ENCODE measurements at regions not wholly inside any gene's neighbourhood (a gene's known extent, or its start where the extent isn't known, plus 50 kb on each side); places are given as distances from the start of the nearest gene placed in this dataset.

GRCh38 chr13:71964491-71965100 is 97.6 kb upstream of the DACH1 start:
- H3K4me3 ChIP-seq (ENCODE audit: low read depth in 1 of 2, low read length in 2 of 2) = peak overlapping the region; percentile 44 to 57
- H3K9ac ChIP-seq (ENCODE audit: low read depth in 1 of 2, low read length in 2 of 2) = no peak overlapping the region
- H3K27ac ChIP-seq (ENCODE audit: low read depth, low read length) = no peak overlapping the region
- no peaks in the 10 kb centered on the region for H3K27me3 ChIP-seq (ENCODE audit: control insufficient read depth in 1 of 2, insufficient read depth in 2 of 2, low read length in 2 of 2)
- no peaks in the 10 kb centered on the region for H3K4me1 ChIP-seq (ENCODE audit: control insufficient read depth in 1 of 2, insufficient read depth in 2 of 2, low read length in 2 of 2)
- H3K9me3 ChIP-seq (ENCODE audit: control insufficient read depth in 1 of 2, low read length in 2 of 2) = no peaks in the 10 kb centered on the region
- no peaks in the 10 kb centered on the region for H3K36me3 ChIP-seq (ENCODE audit: control insufficient read depth in 1 of 2, insufficient read depth in 2 of 2, low read length in 2 of 2)

- no peak overlapping the region for H3K9ac ChIP-seq (ENCODE audit: low read depth in 1 of 2, low read length in 2 of 2)
- H3K36me3 ChIP-seq (ENCODE audit: control insufficient read depth in 1 of 2, insufficient read depth in 2 of 2, low read length in 2 of 2) = no peaks in the 10 kb centered on the region
- no peak overlapping the region for H3K27ac ChIP-seq (ENCODE audit: low read depth, low read length)
- H3K4me3 ChIP-seq (ENCODE audit: low read depth in 1 of 2, low read length in 2 of 2) = no peak overlapping the region
- no peaks in the 10 kb centered on the region for H3K4me1 ChIP-seq (ENCODE audit: control insufficient read depth in 1 of 2, insufficient read depth in 2 of 2, low read length in 2 of 2)
- H3K9me3 ChIP-seq (ENCODE audit: control insufficient read depth in 1 of 2, low read length in 2 of 2) = no peaks in the 10 kb centered on the region
- no peaks in the 10 kb centered on the region for H3K27me3 ChIP-seq (ENCODE audit: control insufficient read depth in 1 of 2, insufficient read depth in 2 of 2, low read length in 2 of 2)
Measured at GRCh38 chr13:71962735-71963134, 95.7 kb upstream of the DACH1 start.

GRCh38 chr13:71962126-71962525 is 95.1 kb upstream of the DACH1 start:
- Histone ChIP-seq H3K27ac (ENCODE audit: low read depth, low read length) (no peak overlapping the region), H3K4me1 (ENCODE audit: control insufficient read depth in 1 of 2, insufficient read depth in 2 of 2, low read length in 2 of 2) (no peaks in the 10 kb centered on the region), H3K9ac (ENCODE audit: low read depth in 1 of 2, low read length in 2 of 2) (no peak overlapping the region), H3K27me3 (ENCODE audit: control insufficient read depth in 1 of 2, insufficient read depth in 2 of 2, low read length in 2 of 2) (no peaks in the 10 kb centered on the region), H3K4me3 (ENCODE audit: low read depth in 1 of 2, low read length in 2 of 2) (no peak overlapping the region), H3K9me3 (ENCODE audit: control insufficient read depth in 1 of 2, low read length in 2 of 2) (no peaks in the 10 kb centered on the region), H3K36me3 (ENCODE audit: control insufficient read depth in 1 of 2, insufficient read depth in 2 of 2, low read length in 2 of 2) (no peaks in the 10 kb centered on the region)

GRCh38 chr13:71949441-71949840 is 82.4 kb upstream of the DACH1 start:
- Histone ChIP-seq H3K4me1 (ENCODE audit: control insufficient read depth in 1 of 2, insufficient read depth in 2 of 2, low read length in 2 of 2) (no peaks in the 10 kb centered on the region), H3K27ac (ENCODE audit: low read depth, low read length) (no peak overlapping the region), H3K27me3 (ENCODE audit: control insufficient read depth in 1 of 2, insufficient read depth in 2 of 2, low read length in 2 of 2) (no peaks in the 10 kb centered on the region), H3K9ac (ENCODE audit: low read depth in 1 of 2, low read length in 2 of 2) (no peak overlapping the region), H3K9me3 (ENCODE audit: control insufficient read depth in 1 of 2, low read length in 2 of 2) (no peaks in the 10 kb centered on the region), H3K36me3 (ENCODE audit: control insufficient read depth in 1 of 2, insufficient read depth in 2 of 2, low read length in 2 of 2) (no peaks in the 10 kb centered on the region), H3K4me3 (ENCODE audit: low read depth in 1 of 2, low read length in 2 of 2) (no peak overlapping the region)

DNA sequence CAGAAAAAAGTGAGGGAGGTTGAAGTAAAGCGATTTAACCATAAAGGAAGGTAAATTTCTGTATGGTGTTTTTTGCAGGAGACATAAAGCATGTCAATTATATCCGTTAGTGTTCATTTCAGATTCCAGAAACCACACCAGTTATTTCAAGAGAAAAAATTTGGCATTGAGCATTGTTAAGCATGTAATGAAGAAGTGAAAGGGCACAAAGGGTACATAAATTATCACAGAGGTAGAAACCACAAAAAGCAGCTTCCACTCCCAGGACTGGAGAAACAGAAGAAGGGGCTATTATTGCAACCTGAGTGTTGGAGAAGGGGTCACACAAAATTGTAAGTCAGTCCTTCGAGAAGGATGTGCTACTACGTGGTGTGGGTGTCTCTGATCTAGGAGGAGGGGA is 72.2 kb upstream of the DACH1 start:
- Histone ChIP-seq H3K4me3 (ENCODE audit: low read depth in 1 of 2, low read length in 2 of 2) (no peak overlapping the region), H3K27me3 (ENCODE audit: control insufficient read depth in 1 of 2, insufficient read depth in 2 of 2, low read length in 2 of 2) (no peaks in the 10 kb centered on the region), H3K4me1 (ENCODE audit: control insufficient read depth in 1 of 2, insufficient read depth in 2 of 2, low read length in 2 of 2) (no peaks in the 10 kb centered on the region), H3K27ac (ENCODE audit: low read depth, low read length) (no peak overlapping the region), H3K9me3 (ENCODE audit: control insufficient read depth in 1 of 2, low read length in 2 of 2) (no peaks in the 10 kb centered on the region), H3K9ac (ENCODE audit: low read depth in 1 of 2, low read length in 2 of 2) (no peak overlapping the region), H3K36me3 (ENCODE audit: control insufficient read depth in 1 of 2, insufficient read depth in 2 of 2, low read length in 2 of 2) (no peaks in the 10 kb centered on the region)

GRCh38 chr13:71935166-71935840 is 68.3 kb upstream of the DACH1 start:
- H3K9ac ChIP-seq (ENCODE audit: low read depth in 1 of 2, low read length in 2 of 2) = no peak overlapping the region
- H3K27ac ChIP-seq (ENCODE audit: low read depth, low read length) = no peak overlapping the region
- H3K27me3 ChIP-seq (ENCODE audit: control insufficient read depth in 1 of 2, insufficient read depth in 2 of 2, low read length in 2 of 2) = no peaks in the 10 kb centered on the region
- no peaks in the 10 kb centered on the region for H3K4me1 ChIP-seq (ENCODE audit: control insufficient read depth in 1 of 2, insufficient read depth in 2 of 2, low read length in 2 of 2)
- no peaks in the 10 kb centered on the region for H3K9me3 ChIP-seq (ENCODE audit: control insufficient read depth in 1 of 2, low read length in 2 of 2)
- no peak overlapping the region for H3K4me3 ChIP-seq (ENCODE audit: low read depth in 1 of 2, low read length in 2 of 2)
- no peaks in the 10 kb centered on the region for H3K36me3 ChIP-seq (ENCODE audit: control insufficient read depth in 1 of 2, insufficient read depth in 2 of 2, low read length in 2 of 2)

DNA sequence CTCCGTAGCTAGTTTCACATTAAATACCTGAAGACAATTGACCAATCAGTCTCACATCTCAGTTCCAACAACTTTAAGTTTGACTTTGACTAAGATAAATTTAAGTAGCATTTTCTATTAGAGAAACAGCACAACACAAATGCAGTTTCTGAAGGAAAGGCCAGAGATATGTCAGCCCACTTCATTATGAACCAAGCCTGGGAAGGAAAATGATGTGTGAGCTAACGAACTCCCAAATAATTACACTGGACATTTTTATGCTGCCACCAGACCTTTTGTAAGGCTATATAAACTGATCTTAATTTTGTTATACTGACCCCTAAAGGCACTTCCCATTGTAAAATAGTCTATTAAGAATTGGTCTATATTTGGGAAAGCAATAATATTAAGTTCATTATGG is 57.9 kb upstream of the DACH1 start:
- Histone ChIP-seq H3K4me3 (ENCODE audit: low read depth in 1 of 2, low read length in 2 of 2) (no peak overlapping the region), H3K27me3 (ENCODE audit: control insufficient read depth in 1 of 2, insufficient read depth in 2 of 2, low read length in 2 of 2) (no peaks in the 10 kb centered on the region), H3K36me3 (ENCODE audit: control insufficient read depth in 1 of 2, insufficient read depth in 2 of 2, low read length in 2 of 2) (no peaks in the 10 kb centered on the region), H3K4me1 (ENCODE audit: control insufficient read depth in 1 of 2, insufficient read depth in 2 of 2, low read length in 2 of 2) (no peaks in the 10 kb centered on the region), H3K9ac (ENCODE audit: low read depth in 1 of 2, low read length in 2 of 2) (no peak overlapping the region), H3K9me3 (ENCODE audit: control insufficient read depth in 1 of 2, low read length in 2 of 2) (no peaks in the 10 kb centered on the region), H3K27ac (ENCODE audit: low read depth, low read length) (no peak overlapping the region)

DNA sequence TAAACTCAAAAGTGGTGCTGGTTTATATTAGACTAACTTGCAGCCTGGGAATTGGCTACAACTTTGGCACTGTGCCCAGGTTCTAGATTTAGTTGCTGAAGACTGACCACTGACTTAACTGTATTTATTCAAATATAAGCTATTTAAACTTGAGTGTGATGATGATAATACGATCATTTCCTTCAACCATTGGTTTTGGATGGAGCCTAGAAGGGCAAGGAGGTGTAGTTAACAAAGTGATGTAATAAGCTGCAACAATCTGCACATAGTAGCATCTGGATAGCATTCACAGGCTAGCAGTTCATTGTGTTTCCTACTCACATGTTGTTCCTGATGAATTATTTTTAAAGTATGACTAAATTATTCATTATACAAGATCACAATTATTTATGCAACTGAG is 55.2 kb upstream of the DACH1 start:
- Histone ChIP-seq H3K36me3 (ENCODE audit: control insufficient read depth in 1 of 2, insufficient read depth in 2 of 2, low read length in 2 of 2) (no peaks in the 10 kb centered on the region), H3K27ac (ENCODE audit: low read depth, low read length) (no peak overlapping the region), H3K9me3 (ENCODE audit: control insufficient read depth in 1 of 2, low read length in 2 of 2) (no peaks in the 10 kb centered on the region), H3K4me1 (ENCODE audit: control insufficient read depth in 1 of 2, insufficient read depth in 2 of 2, low read length in 2 of 2) (no peaks in the 10 kb centered on the region), H3K27me3 (ENCODE audit: control insufficient read depth in 1 of 2, insufficient read depth in 2 of 2, low read length in 2 of 2) (no peaks in the 10 kb centered on the region), H3K4me3 (ENCODE audit: low read depth in 1 of 2, low read length in 2 of 2) (no peak overlapping the region), H3K9ac (ENCODE audit: low read depth in 1 of 2, low read length in 2 of 2) (no peak overlapping the region)

Measured in duodenal mucosa (tissue), 2 donors.